Nephron (organoid): ENCODE measurements at regions not wholly inside any gene's neighbourhood (a gene's known extent, or its start where the extent isn't known, plus 50 kb on each side); places are given as distances from the start of the nearest gene placed in this dataset.
"Not testable (repeated sequence)": the region's sequence is repeated elsewhere in the genome, so short reads cannot be mapped to it uniquely, and the experiment has no call there.

Experiments used
- H3K27ac Mint-ChIP-seq, 3 experiments: 2 replicates each; pipeline ENCODE4 v1.8.0; 2020; ENCODE audit warnings: mixed read lengths in 3 of 3, mild to moderate bottlenecking in 2 of 3, moderate library complexity in 1 of 3
- H3K27me3 Mint-ChIP-seq: 2 replicates; pipeline ENCODE4 v1.8.0; 2021; ENCODE audit warnings: low read depth, mild to moderate bottlenecking, moderate library complexity, mixed read lengths
- H3K36me3 Mint-ChIP-seq: 2 replicates; pipeline ENCODE4 v1.8.0; 2020; ENCODE audit warnings: low read depth, mixed read lengths
- H3K4me1 Mint-ChIP-seq: 2 replicates; pipeline ENCODE4 v1.8.0; 2020; ENCODE audit warnings: mixed read lengths
- H3K4me3 Mint-ChIP-seq, 3 experiments: 2 replicates each; pipeline ENCODE4 v1.8.0; 2020; ENCODE audit warnings: mild to moderate bottlenecking in 3 of 3, mixed read lengths in 3 of 3, moderate library complexity in 2 of 3
- H3K9me3 Mint-ChIP-seq: 2 replicates; pipeline ENCODE4 v1.8.0; 2020; ENCODE audit warnings: mixed read lengths
- CTCF ChIP-seq, 3 experiments: fragments of 200-600 bp; sonication (generic); IDR thresholded peaks; one replicate each; pipeline ENCODE4 v1.5.0; 2021; ENCODE audit warnings: antibody characterized with exemption in 3 of 3; ENCODE audit not compliant: unreplicated experiment in 3 of 3

- Mint-ChIP-seq H3K9me3 (peaks cover 3% of the 10 kb centered on the region), H3K36me3 (peaks cover 3% of the 10 kb centered on the region), H3K27ac (no peak overlapping the region), H3K4me1 (no peaks in the 10 kb centered on the region), H3K27me3 (no peaks in the 10 kb centered on the region), H3K4me3 (no peak overlapping the region)
- TF ChIP-seq CTCF (IDR thresholded peaks at IDR 0.05; ENCODE audit: unreplicated experiment in 3 of 3): no peak
Observed at GRCh38 chr1:232163533-232163932, 466.4 kb downstream of the SIPA1L2 start.

- TF ChIP-seq CTCF (IDR thresholded peaks at IDR 0.05; ENCODE audit: unreplicated experiment in 3 of 3): no peak
- Mint-ChIP-seq H3K9me3 (peaks cover 3% of the 10 kb centered on the region), H3K36me3 (peaks cover 3% of the 10 kb centered on the region), H3K27ac (no peak overlapping the region), H3K4me1 (no peaks in the 10 kb centered on the region), H3K27me3 (peaks cover under 1% of the 10 kb centered on the region), H3K4me3 (no peak overlapping the region)
Observed at GRCh38 chr1:232162001-232162400, 467.9 kb downstream of the SIPA1L2 start.

GRCh38 chr1:232158558-232158957, 471.4 kb downstream of the SIPA1L2 start:
- not testable (repeated sequence) for H3K4me3 Mint-ChIP-seq, H3K9me3 Mint-ChIP-seq, H3K27ac Mint-ChIP-seq, H3K27me3 Mint-ChIP-seq, H3K36me3 Mint-ChIP-seq, H3K4me1 Mint-ChIP-seq

- not testable (repeated sequence) for H3K27ac Mint-ChIP-seq, H3K9me3 Mint-ChIP-seq, H3K36me3 Mint-ChIP-seq, H3K27me3 Mint-ChIP-seq, H3K4me1 Mint-ChIP-seq
- H3K4me3 Mint-ChIP-seq: peak overlapping the region in 1 of 3 experiments; percentile 37
Observed at GRCh38 chr1:232156070-232156469, 473.9 kb downstream of the SIPA1L2 start.

- Mint-ChIP-seq H3K36me3 (no peaks in the 10 kb centered on the region), H3K27me3 (peaks cover 8% of the 10 kb centered on the region), H3K4me1 (peaks cover 6% of the 10 kb centered on the region), H3K9me3 (no peaks in the 10 kb centered on the region), H3K4me3 (no peak overlapping the region), H3K27ac (no peak overlapping the region)
- TF ChIP-seq CTCF (IDR thresholded peaks at IDR 0.05; ENCODE audit: unreplicated experiment in 3 of 3): no peak
Observed at GRCh38 chr1:232153652-232154051, 476.3 kb downstream of the SIPA1L2 start.

GRCh38 chr1:232150770-232151548, 479.0 kb downstream of the SIPA1L2 start:
- H3K4me1 Mint-ChIP-seq: peaks cover 6% of the 10 kb centered on the region

More at GRCh38 chr1:232150770-232151548, 479.0 kb downstream of the SIPA1L2 start:
- H3K36me3 Mint-ChIP-seq: no peaks in the 10 kb centered on the region
- H3K9me3 Mint-ChIP-seq: no peaks in the 10 kb centered on the region
- no peak overlapping the region for H3K4me3 Mint-ChIP-seq
- peaks cover 4% of the 10 kb centered on the region for H3K27me3 Mint-ChIP-seq
- no peak for TF ChIP-seq CTCF (IDR thresholded peaks at IDR 0.05; ENCODE audit: unreplicated experiment in 3 of 3)
- no peak overlapping the region for H3K27ac Mint-ChIP-seq
